ENCODE measurements at regions not wholly inside any gene's neighbourhood (a gene's known extent, or its start where the extent isn't known, plus 50 kb on each side); places are given as distances from the start of the nearest gene placed in this dataset.

- no peak for DNase-seq (ENCODE audit: low read depth in 3 of 3)
These were observed 587.7 kb downstream of the BRD1 start for GRCh38 chr22:49240016-49240380.

GRCh38 chr22:49239264-49240015 lies 588.2 kb downstream of the BRD1 start:
- DNase-seq (ENCODE audit: low read depth in 3 of 3), result no peak

- no peak for DNase-seq (ENCODE audit: low read depth in 3 of 3)
These were observed 589.2 kb downstream of the BRD1 start for GRCh38 chr22:49238181-49239141.

- DNase-seq (ENCODE audit: low read depth in 3 of 3), result no peak
These were observed 590.0 kb downstream of the BRD1 start for GRCh38 chr22:49237703-49238102.

- no peak for DNase-seq (ENCODE audit: low read depth in 3 of 3)
These were observed 590.4 kb downstream of the BRD1 start for GRCh38 chr22:49237279-49237678.

- DNase-seq (ENCODE audit: low read depth in 3 of 3), result no peak
These were observed 591.1 kb downstream of the BRD1 start for GRCh38 chr22:49236541-49237075.

- DNase-seq (ENCODE audit: low read depth in 3 of 3), result no peak
These were observed 592.0 kb downstream of the BRD1 start for GRCh38 chr22:49235463-49236300.

- no peak for DNase-seq (ENCODE audit: low read depth in 3 of 3)
These were observed 593.2 kb downstream of the BRD1 start for GRCh38 chr22:49234459-49234858.

GRCh38 chr22:49233507-49234100 lies 594.1 kb downstream of the BRD1 start:
- DNase-seq (ENCODE audit: low read depth in 3 of 3), result no peak

GRCh38 chr22:49232319-49233067 lies 595.2 kb downstream of the BRD1 start:
- no peak for DNase-seq (ENCODE audit: low read depth in 3 of 3)

- DNase-seq (ENCODE audit: low read depth in 3 of 3), result no peak
These were observed 597.5 kb downstream of the BRD1 start for GRCh38 chr22:49230194-49230577.

- no peak for DNase-seq (ENCODE audit: low read depth in 3 of 3)
These were observed 598.0 kb downstream of the BRD1 start for GRCh38 chr22:49229483-49230193.

GRCh38 chr22:49228431-49229037 lies 599.1 kb downstream of the BRD1 start:
- DNase-seq (ENCODE audit: low read depth in 3 of 3), result no peak

GRCh38 chr22:49227670-49228069 lies 600.0 kb downstream of the BRD1 start:
- no peak for DNase-seq (ENCODE audit: low read depth in 3 of 3)

GRCh38 chr22:49226096-49226495 lies 601.6 kb downstream of the BRD1 start:
- DNase-seq (ENCODE audit: low read depth in 3 of 3), result no peak

- no peak for DNase-seq (ENCODE audit: low read depth in 3 of 3)
These were observed 603.4 kb downstream of the BRD1 start for GRCh38 chr22:49224243-49224642.

GRCh38 chr22:49218142-49218541 lies 609.5 kb downstream of the BRD1 start:
- no peak for DNase-seq (ENCODE audit: low read depth in 3 of 3)

GRCh38 chr22:49216579-49216978 lies 611.1 kb downstream of the BRD1 start:
- no peak for DNase-seq (ENCODE audit: low read depth in 3 of 3)

GRCh38 chr22:49215840-49216239 lies 611.8 kb downstream of the BRD1 start:
- DNase-seq (ENCODE audit: low read depth in 3 of 3), result no peak

- DNase-seq (ENCODE audit: low read depth in 3 of 3), result no peak
These were observed 612.7 kb downstream of the BRD1 start for GRCh38 chr22:49214976-49215375.
